ENCODE measurements at regions not wholly inside any gene's neighbourhood (a gene's known extent, or its start where the extent isn't known, plus 50 kb on each side); places are given as distances from the start of the nearest gene placed in this dataset.

- no peak for TF ChIP-seq EP300 (IDR thresholded peaks at IDR 0.05)
- TF ChIP-seq, protein P1, sequence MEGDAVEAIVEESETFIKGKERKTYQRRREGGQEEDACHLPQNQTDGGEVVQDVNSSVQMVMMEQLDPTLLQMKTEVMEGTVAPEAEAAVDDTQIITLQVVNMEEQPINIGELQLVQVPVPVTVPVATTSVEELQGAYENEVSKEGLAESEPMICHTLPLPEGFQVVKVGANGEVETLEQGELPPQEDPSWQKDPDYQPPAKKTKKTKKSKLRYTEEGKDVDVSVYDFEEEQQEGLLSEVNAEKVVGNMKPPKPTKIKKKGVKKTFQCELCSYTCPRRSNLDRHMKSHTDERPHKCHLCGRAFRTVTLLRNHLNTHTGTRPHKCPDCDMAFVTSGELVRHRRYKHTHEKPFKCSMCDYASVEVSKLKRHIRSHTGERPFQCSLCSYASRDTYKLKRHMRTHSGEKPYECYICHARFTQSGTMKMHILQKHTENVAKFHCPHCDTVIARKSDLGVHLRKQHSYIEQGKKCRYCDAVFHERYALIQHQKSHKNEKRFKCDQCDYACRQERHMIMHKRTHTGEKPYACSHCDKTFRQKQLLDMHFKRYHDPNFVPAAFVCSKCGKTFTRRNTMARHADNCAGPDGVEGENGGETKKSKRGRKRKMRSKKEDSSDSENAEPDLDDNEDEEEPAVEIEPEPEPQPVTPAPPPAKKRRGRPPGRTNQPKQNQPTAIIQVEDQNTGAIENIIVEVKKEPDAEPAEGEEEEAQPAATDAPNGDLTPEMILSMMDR (IDR thresholded peaks at IDR 0.05): no peak
- TF ChIP-seq POLR2A (IDR thresholded peaks at IDR 0.05): no peak
- TF ChIP-seq POLR2AphosphoS5 (IDR thresholded peaks at IDR 0.05): no peak
These were observed 258.2 kb upstream of the PRKD1 start for GRCh38 chr14:30185832-30186231.

All from stomach (tissue), 4 donors.